ENCODE measurements at regions not wholly inside any gene's neighbourhood (a gene's known extent, or its start where the extent isn't known, plus 50 kb on each side); places are given as distances from the start of the nearest gene placed in this dataset.
A peak's percentile ranks its signal among the peaks of the same experiment; 100 is the strongest.

- no peak for DNase-seq
Observed at GRCh38 chr12:23093488-23093887, 468.5 kb downstream of the ETNK1 start.

GRCh38 chr12:23096321-23096720 is 471.4 kb downstream of the ETNK1 start:
- no peak for DNase-seq

GRCh38 chr12:23098110-23098509 is 473.1 kb downstream of the ETNK1 start:
- DNase-seq, result no peak

GRCh38 chr12:23098517-23098916 is 473.5 kb downstream of the ETNK1 start:
- peak; percentile 41 for DNase-seq

DNA sequence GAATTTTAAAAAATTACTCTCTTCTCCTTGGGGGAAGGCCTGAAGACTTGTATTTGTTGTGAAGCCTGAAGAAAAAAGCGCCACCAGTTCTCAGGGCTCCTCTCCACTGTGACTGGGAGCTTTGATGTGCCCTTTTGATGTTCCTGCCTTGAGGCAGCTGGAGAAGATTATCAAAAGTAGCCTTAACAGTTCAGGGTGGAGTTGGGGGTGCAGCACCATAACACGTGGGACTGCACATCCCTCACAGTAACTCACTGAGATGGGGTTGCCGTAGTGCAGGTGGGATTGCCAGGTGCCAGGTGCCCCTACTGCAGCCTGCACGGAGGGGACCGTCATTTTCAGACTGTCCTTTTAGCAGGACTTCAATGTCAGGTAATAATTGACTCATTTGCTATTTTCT is 474.1 kb downstream of the ETNK1 start:
- no peak for DNase-seq

DNA sequence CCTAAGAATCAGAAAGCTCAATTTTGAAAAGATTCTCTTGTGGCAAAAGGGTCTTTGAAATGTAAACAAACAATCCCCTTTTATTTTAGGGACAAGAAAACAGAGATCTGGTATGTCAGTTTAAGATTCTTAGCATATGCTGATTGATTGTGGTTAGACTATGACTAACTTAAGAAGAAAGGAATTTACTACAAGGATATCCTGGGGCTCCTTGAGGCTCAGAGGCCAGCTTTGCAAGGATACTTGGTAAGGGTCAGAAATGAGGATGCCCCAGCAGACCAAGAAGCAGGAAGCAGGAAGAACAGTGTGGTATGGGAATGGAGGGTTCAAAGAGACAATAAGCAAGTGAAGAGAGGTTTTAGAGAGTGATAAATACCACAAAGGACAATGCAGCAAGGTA is 474.6 kb downstream of the ETNK1 start:
- DNase-seq, result no peak

- no peak for DNase-seq
Observed at GRCh38 chr12:23108957-23109356, 484.0 kb downstream of the ETNK1 start.

DNA sequence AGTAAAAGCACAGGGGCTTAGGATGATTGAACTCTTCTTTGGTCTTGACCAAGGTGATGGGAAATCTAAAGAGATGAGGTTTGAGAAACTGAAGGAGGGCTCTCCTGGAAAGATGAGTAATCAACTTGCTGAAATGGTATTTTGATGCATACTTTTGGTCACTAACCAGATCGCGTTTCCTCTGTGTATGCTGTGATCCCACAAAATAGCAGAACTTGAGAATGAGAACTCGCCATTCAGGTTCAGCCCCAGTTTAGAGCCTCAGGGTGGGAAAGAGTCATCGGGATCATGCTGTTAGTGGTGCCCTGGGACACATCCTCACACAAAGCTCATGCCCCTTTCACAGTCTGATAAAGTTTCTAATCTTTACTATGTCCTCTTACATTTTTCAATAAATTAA is 488.8 kb downstream of the ETNK1 start:
- no peak for DNase-seq

GRCh38 chr12:23115984-23116383 is 491.0 kb downstream of the ETNK1 start:
- no peak for DNase-seq

DNA sequence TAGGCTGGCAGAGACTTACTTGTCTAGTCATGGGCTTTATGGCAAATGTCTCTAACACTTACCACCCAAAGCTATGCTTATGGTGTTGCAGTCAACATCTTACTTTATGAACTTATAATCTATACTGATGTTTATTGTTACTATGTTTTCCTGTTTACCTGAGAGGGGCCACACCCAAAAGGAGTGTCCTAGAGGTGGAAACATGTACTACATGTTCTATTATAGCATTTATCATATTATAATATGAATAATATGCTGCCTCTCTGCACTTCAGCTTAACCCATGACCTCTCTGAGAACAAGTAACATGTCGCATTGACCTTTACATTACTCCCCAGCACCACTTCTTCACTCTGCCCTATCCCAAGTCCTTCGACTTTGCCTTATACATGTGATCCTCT is 501.8 kb downstream of the ETNK1 start:
- DNase-seq, result no peak

- DNase-seq, result no peak
Observed at GRCh38 chr12:23127701-23128100, 502.7 kb downstream of the ETNK1 start.

GRCh38 chr12:23128462-23128861 is 503.5 kb downstream of the ETNK1 start:
- no peak for DNase-seq

- no peak for DNase-seq
Observed at GRCh38 chr12:23132357-23132756, 507.4 kb downstream of the ETNK1 start.

- DNase-seq, result no peak
Observed at GRCh38 chr12:23133471-23133870, 508.5 kb downstream of the ETNK1 start.

GRCh38 chr12:23139026-23139425 is 514.1 kb downstream of the ETNK1 start:
- DNase-seq, result no peak

DNA sequence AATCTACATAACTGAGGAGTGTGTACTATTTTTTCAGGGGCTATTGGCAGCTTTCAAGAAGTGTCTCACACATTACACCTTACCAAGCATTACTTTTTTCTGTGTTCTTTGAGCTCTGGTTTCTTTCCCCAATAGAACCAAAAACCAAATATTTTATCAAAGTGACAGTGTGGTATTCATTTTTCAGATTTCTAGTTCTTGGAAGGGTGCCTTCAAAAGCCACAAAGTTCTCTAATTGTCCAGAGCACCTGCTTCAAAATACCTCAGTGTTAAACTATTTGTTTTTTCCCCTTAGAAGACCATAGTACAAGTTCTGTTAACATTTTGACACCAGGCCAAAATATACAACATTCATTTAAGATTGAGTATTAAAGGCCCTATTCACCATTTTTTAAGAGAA is 515.7 kb downstream of the ETNK1 start:
- no peak for DNase-seq

GRCh38 chr12:23141335-23141734 is 516.4 kb downstream of the ETNK1 start:
- no peak for DNase-seq

DNA sequence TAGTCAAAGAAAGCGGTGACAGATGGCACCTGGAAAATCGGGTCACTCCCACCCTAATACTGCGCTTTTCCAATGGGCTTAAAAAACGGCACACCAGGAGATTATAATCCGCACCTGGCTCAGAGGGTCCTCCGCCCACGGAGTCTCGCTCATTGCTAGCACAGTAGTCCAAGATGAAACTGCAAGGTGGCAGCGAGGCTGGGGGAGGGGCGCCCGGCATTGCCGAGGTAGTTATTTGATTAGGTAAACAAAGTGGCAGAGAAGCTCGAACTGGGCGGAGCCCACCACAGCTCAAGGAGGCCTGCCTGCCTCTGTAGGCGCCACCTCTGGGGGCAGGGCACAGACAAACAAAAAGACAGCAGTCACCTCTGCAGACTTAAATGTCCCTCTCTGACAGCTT is 521.1 kb downstream of the ETNK1 start:
- peak; percentile 19 for DNase-seq

DNA sequence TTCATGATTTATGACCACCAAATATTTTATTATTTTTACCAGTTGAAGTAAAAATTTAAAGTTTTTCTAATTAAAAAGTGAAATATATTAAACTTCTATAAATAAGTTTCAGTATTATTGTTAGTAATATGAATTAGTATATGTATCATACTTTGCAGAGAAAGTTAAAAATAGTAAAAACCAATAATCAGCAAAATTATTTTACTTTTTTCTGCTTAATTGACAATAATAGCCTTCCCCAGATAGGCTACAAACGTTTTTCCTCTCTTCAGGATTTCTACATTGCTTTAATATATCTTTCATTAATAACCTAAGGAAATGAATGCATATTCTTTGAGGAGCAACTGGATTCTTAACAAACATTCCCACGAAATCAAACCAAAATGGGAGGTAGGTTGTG is 543.5 kb downstream of the ETNK1 start:
- DNase-seq, result no peak

- no peak for DNase-seq
Observed at GRCh38 chr12:23169012-23169695, 544.2 kb downstream of the ETNK1 start.

DNA sequence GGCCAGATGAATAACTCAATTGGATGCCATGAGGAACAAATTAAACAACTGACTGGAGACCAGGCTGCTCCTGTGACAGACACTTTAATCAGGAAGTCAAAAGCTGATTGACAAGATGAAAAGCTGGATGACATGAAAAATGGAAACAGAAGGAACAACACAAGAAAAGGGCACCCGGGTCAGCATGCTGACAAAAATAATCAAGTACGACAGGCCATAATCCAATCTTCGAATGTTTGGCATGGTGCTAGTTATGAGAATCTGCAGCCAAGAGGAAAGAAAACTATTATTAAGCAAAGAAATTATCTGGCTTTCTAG is 544.7 kb downstream of the ETNK1 start:
- DNase-seq, result no peak

- no peak for DNase-seq
Observed at GRCh38 chr12:23174917-23175316, 549.9 kb downstream of the ETNK1 start.

- no peak for DNase-seq
Observed at GRCh38 chr12:23185346-23185745, 560.4 kb downstream of the ETNK1 start.

- DNase-seq, result no peak
Observed at GRCh38 chr12:23186950-23187349, 562.0 kb downstream of the ETNK1 start.

DNA sequence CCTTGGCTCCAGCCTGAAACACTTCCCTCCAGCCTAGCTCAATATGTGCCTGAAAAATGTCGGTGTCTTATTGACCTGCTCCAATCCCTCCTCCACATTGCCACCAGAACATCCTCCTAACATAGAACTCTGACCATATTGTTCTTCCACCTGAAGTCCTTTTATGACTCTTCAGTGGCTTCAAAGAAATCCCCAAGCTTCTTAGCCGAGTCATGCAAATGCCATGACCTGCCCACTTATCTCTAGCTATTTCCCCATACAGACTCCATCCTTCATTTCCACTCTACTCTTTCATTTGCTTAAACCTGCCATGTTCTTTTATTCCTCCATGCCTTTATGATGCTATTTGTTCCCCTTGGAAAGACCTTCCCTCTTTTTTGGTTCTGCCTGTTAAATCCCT is 568.6 kb downstream of the ETNK1 start:
- DNase-seq, result no peak

DNA sequence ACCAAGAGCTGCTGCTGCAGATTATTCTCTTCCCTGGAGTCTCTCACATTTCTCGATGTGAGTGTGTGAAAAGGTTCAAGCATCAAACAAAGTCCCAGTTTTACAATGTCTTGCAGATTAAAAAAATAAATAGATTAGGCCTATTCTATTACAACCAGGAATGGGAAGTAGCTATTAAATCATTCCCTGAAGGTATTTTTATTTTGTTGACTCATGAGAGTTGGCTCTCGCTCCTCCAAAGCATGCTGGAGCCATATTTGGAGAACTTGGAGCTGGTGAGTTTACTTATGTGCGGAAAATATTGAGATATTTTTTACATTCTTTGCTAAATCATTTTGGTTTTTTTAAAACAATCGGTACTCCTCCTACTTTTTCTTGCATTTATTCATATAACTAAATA is 572.3 kb downstream of the ETNK1 start:
- DNase-seq, result no peak

Data from SHP77 treated with DMSO at 0.1 percent for 48 hours (cell line).